SK-N-MC (cell line): ENCODE measurements at regions not wholly inside any gene's neighbourhood (a gene's known extent, or its start where the extent isn't known, plus 50 kb on each side); places are given as distances from the start of the nearest gene placed in this dataset.

Experiments used
- EZH2 ChIP-seq: fragments of 200-600 bp; sonication (generic); IDR thresholded peaks from one replicate; pipeline ENCODE4 v1.6.1; 2017; ENCODE audit warnings: antibody characterized with exemption
- FOXP2 ChIP-seq: optimal IDR thresholded peaks from 2 replicates; pipeline ENCODE3; 2011; ENCODE audit warnings: mild to moderate bottlenecking, moderate library complexity; ENCODE audit not compliant: insufficient read depth; ENCODE audit errors: extremely low read length, control extremely low read depth
- POLR2AphosphoS5 ChIP-seq: IDR thresholded peaks from 2 replicates; pipeline ENCODE4 v1.6.1; 2012; ENCODE audit warnings: mild to moderate bottlenecking, low read depth, low read length, borderline replicate concordance

- no peak for TF ChIP-seq EZH2
- TF ChIP-seq POLR2AphosphoS5 = no peak
- TF ChIP-seq FOXP2 = no peak
These were observed 418.2 kb downstream of the FAM72C start for GRCh38 chr1:143553627-143554026.
